AG10803 (cell line): ENCODE measurements at regions not wholly inside any gene's neighbourhood (a gene's known extent, or its start where the extent isn't known, plus 50 kb on each side); places are given as distances from the start of the nearest gene placed in this dataset.

Experiments used
- DNase-seq: peaks from one replicate; pipeline ENCODE4 v3.0.0; 2010; ENCODE audit warnings: low read depth
- H3K4me3 ChIP-seq: 2 replicates; pipeline ENCODE4 v1.5.1; 2011; ENCODE audit warnings: mild to moderate bottlenecking, low read length, control low read depth
- TF ChIP-seq, protein P1 (sequence below): conservative IDR thresholded peaks from 2 replicates; pipeline ENCODE4 v1.5.1; 2011; ENCODE audit warnings: mild to moderate bottlenecking, low read length, control low read depth, inconsistent platforms

GRCh38 chr7:46444256-46444655 is 523.2 kb upstream of the IGFBP3 start:
- TF ChIP-seq, protein P1, sequence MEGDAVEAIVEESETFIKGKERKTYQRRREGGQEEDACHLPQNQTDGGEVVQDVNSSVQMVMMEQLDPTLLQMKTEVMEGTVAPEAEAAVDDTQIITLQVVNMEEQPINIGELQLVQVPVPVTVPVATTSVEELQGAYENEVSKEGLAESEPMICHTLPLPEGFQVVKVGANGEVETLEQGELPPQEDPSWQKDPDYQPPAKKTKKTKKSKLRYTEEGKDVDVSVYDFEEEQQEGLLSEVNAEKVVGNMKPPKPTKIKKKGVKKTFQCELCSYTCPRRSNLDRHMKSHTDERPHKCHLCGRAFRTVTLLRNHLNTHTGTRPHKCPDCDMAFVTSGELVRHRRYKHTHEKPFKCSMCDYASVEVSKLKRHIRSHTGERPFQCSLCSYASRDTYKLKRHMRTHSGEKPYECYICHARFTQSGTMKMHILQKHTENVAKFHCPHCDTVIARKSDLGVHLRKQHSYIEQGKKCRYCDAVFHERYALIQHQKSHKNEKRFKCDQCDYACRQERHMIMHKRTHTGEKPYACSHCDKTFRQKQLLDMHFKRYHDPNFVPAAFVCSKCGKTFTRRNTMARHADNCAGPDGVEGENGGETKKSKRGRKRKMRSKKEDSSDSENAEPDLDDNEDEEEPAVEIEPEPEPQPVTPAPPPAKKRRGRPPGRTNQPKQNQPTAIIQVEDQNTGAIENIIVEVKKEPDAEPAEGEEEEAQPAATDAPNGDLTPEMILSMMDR = no peak
- no peak overlapping the region for H3K4me3 ChIP-seq
- DNase-seq = peak; percentile 21

- no peak overlapping the region for H3K4me3 ChIP-seq
- no peak for DNase-seq
- TF ChIP-seq, protein P1 = no peak
These were observed 519.1 kb upstream of the IGFBP3 start for GRCh38 chr7:46440186-46440585.

DNA sequence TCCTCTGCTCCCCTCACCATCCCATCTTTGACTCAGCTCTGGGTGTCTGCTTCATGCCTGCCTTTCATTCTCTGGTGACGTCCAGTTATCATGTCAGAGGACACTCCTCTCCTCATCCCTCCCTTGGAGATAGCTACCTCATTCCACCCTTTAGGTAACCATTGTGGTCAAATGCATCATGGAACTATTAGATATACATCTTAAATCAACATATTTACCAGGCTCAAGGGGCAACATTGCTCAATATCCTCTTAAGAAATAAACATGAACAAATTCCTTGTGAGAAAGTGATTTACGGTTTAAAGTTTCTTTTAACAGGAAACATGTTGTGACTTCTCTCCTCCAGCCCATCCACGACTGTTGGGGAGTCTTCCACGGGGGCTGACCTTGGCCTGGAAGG is 511.6 kb upstream of the IGFBP3 start:
- DNase-seq = peak; percentile 81
- TF ChIP-seq, protein P1 = no peak
- H3K4me3 ChIP-seq = no peak overlapping the region

- DNase-seq = no peak
- TF ChIP-seq, protein P1 = no peak
- H3K4me3 ChIP-seq = no peak overlapping the region
These were observed 507.2 kb upstream of the IGFBP3 start for GRCh38 chr7:46428295-46428694.

- H3K4me3 ChIP-seq = no peak overlapping the region
- no peak for DNase-seq
- TF ChIP-seq, protein P1 = no peak
These were observed 503.9 kb upstream of the IGFBP3 start for GRCh38 chr7:46424934-46425333.

DNA sequence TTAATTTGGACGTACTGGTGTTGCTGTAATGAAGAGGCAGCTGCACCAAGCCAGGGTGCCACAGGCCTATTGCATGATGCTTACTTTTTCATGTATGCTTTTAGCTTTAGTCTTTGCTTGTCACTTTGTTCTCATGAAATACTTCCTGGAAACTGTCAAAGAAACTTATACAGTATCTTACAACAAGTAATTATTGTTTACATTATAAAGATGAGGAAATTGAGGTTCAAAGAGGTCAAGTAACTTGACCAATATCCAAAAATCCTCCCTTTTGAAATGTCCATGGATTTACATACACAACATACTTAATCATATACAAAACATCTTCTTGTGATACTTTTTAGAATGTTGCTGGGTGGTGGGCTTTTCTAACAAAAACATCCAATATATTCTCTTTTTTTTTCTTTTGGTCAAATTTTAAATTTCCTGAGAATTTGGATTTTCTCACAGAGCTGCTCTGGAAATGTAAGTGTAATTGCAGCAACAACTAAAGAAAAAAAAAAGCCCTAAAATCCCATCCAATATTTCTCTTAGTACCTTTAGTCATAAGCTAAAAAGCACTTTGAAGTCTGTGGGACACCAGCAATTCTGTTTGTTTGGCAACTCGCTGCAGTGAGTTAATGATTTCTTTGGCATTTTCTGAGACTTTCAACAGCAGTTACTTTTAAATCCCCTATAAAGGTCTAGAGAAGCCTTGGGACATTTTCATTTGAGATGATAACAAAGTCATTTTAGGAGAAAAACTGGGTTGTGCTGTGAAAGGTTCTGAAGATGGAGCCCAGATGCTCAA is 500.6 kb upstream of the IGFBP3 start:
- TF ChIP-seq, protein P1 = no peak
- H3K4me3 ChIP-seq = no peak overlapping the region
- no peak for DNase-seq

DNA sequence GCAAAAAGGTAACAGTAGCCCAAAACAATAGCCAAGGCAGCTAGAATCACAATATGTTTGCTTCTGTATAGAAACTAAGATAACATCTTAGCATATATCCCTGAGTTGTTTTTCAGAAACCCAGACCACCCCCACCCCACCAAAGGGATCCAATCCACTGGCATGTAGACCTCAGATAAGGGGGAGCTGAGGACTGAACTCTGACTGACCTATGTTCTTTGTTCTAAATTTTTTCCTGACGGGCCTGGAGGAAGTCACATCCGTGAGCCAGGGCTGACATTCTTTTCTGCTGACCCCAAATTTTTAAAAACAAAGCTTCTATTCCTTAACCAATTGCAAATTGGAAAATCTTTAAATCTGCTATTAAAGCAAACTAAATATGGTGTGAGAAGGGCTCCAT is 493.9 kb upstream of the IGFBP3 start:
- H3K4me3 ChIP-seq = no peak overlapping the region
- TF ChIP-seq, protein P1 = no peak
- no peak for DNase-seq
